Fibroblast of gingiva (primary cell): ENCODE measurements at regions not wholly inside any gene's neighbourhood (a gene's known extent, or its start where the extent isn't known, plus 50 kb on each side); places are given as distances from the start of the nearest gene placed in this dataset.
"Not testable (repeated sequence)": the region's sequence is repeated elsewhere in the genome, so short reads cannot be mapped to it uniquely, and the experiment has no call there.

Experiments used
- DNase-seq: peaks from one replicate; pipeline ENCODE4 v3.0.0-alpha.2; 2011; ENCODE audit warnings: low read depth

GRCh38 chrX:40373025-40373424, 207.7 kb upstream of the ATP6AP2 start:
- no peak for DNase-seq

GRCh38 chrX:40371376-40371775, 209.4 kb upstream of the ATP6AP2 start:
- DNase-seq: no peak

GRCh38 chrX:40368611-40369061, 212.1 kb upstream of the ATP6AP2 start:
- no peak for DNase-seq

GRCh38 chrX:40366661-40367060, 214.1 kb upstream of the ATP6AP2 start:
- DNase-seq: no peak

GRCh38 chrX:40362291-40362690, 218.5 kb upstream of the ATP6AP2 start:
- not testable (repeated sequence) for DNase-seq

- no peak for DNase-seq
Measured at GRCh38 chrX:40360557-40360956, 220.2 kb upstream of the ATP6AP2 start.

- DNase-seq: no peak
Measured at GRCh38 chrX:40359593-40359992, 221.2 kb upstream of the ATP6AP2 start.

GRCh38 chrX:40358994-40359393, 221.8 kb upstream of the ATP6AP2 start:
- DNase-seq: no peak

- DNase-seq: no peak
Measured at GRCh38 chrX:40349251-40349650, 231.5 kb upstream of the ATP6AP2 start.

- DNase-seq: no peak
Measured at GRCh38 chrX:40346379-40346778, 234.4 kb upstream of the ATP6AP2 start.

GRCh38 chrX:40343319-40343718, 237.5 kb upstream of the ATP6AP2 start:
- no peak for DNase-seq

- no peak for DNase-seq
Measured at GRCh38 chrX:40340116-40340515, 240.7 kb upstream of the ATP6AP2 start.

GRCh38 chrX:40333344-40333743, 235.6 kb upstream of the BCOR start:
- no peak for DNase-seq

- DNase-seq: no peak
Measured at GRCh38 chrX:40331762-40332161, 234.0 kb upstream of the BCOR start.

- DNase-seq: no peak
Measured at GRCh38 chrX:40331353-40331752, 233.6 kb upstream of the BCOR start.

GRCh38 chrX:40329616-40330015, 231.9 kb upstream of the BCOR start:
- no peak for DNase-seq

GRCh38 chrX:40327085-40327484, 229.3 kb upstream of the BCOR start:
- no peak for DNase-seq

GRCh38 chrX:40326186-40326965, 228.6 kb upstream of the BCOR start:
- no peak for DNase-seq

GRCh38 chrX:40325161-40325560, 227.4 kb upstream of the BCOR start:
- no peak for DNase-seq

GRCh38 chrX:40323977-40324376, 226.2 kb upstream of the BCOR start:
- DNase-seq: no peak

GRCh38 chrX:40320819-40321218, 223.1 kb upstream of the BCOR start:
- no peak for DNase-seq

- no peak for DNase-seq
Measured at GRCh38 chrX:40318801-40319200, 221.0 kb upstream of the BCOR start.

- DNase-seq: no peak
Measured at GRCh38 chrX:40318076-40318475, 220.3 kb upstream of the BCOR start.

GRCh38 chrX:40316502-40316901, 218.7 kb upstream of the BCOR start:
- DNase-seq: no peak
